H9 (cell line): ENCODE measurements at regions not wholly inside any gene's neighbourhood (a gene's known extent, or its start where the extent isn't known, plus 50 kb on each side); places are given as distances from the start of the nearest gene placed in this dataset.

Source experiments
- DNase-seq: peaks from one replicate; pipeline ENCODE4 v3.0.0-alpha.2; 2017
- H2AFZ ChIP-seq: one replicate; pipeline ENCODE4 v1.6.1; 2013; ENCODE audit warnings: mild to moderate bottlenecking, low read length, control low read depth, moderate library complexity
- H2AK5ac ChIP-seq: 2 replicates; pipeline ENCODE4 v1.6.1; 2013; ENCODE audit warnings: low read length, control low read depth, mixed read lengths; ENCODE audit not compliant: insufficient read length
- H2BK120ac ChIP-seq: one replicate; pipeline ENCODE4 v1.6.1; 2013; ENCODE audit warnings: low read depth, mild to moderate bottlenecking, low read length, control low read depth, inconsistent platforms; ENCODE audit not compliant: poor library complexity, severe bottlenecking
- H2BK12ac ChIP-seq: 2 replicates; pipeline ENCODE4 v1.6.1; 2013; ENCODE audit warnings: low read length, control low read depth, mixed read lengths, low read depth; ENCODE audit not compliant: insufficient read length
- H2BK15ac ChIP-seq: 2 replicates; pipeline ENCODE4 v1.6.1; 2013; ENCODE audit warnings: low read depth, low read length, control low read depth
- H2BK20ac ChIP-seq: one replicate; pipeline ENCODE4 v1.6.1; 2013; ENCODE audit warnings: low read depth, mild to moderate bottlenecking, low read length, control low read depth, inconsistent platforms; ENCODE audit not compliant: poor library complexity, severe bottlenecking
- H2BK5ac ChIP-seq: 2 replicates; pipeline ENCODE4 v1.6.1; 2013; ENCODE audit warnings: low read length, control low read depth, mixed read lengths; ENCODE audit not compliant: insufficient read length
- H3K14ac ChIP-seq: 2 replicates; pipeline ENCODE4 v1.6.1; 2013; ENCODE audit warnings: low read length, control low read depth; ENCODE audit not compliant: insufficient read depth
- H3K18ac ChIP-seq: 2 replicates; pipeline ENCODE4 v1.6.1; 2013; ENCODE audit warnings: low read depth, mild to moderate bottlenecking, mixed read lengths, low read length, control low read depth; ENCODE audit not compliant: insufficient read length
- H3K23ac ChIP-seq: 2 replicates; pipeline ENCODE4 v1.6.1; 2013; ENCODE audit warnings: low read length, control low read depth, mixed read lengths, low read depth; ENCODE audit not compliant: insufficient read length
- H3K23me2 ChIP-seq: 2 replicates; pipeline ENCODE4 v1.6.1; 2013; ENCODE audit warnings: low read depth, mild to moderate bottlenecking, mixed read lengths, low read length, control low read depth; ENCODE audit not compliant: insufficient read length, poor library complexity, severe bottlenecking
- H3K27ac ChIP-seq: 2 replicates; pipeline ENCODE4 v1.5.1; 2013; ENCODE audit warnings: low read length, control low read depth, mixed read lengths, low read depth; ENCODE audit not compliant: insufficient read length
- H3K27me3 ChIP-seq: 2 replicates; pipeline ENCODE4 v1.6.1; 2013; ENCODE audit warnings: low read length, control low read depth, inconsistent platforms; ENCODE audit not compliant: insufficient read depth
- H3K4ac ChIP-seq: 2 replicates; pipeline ENCODE4 v1.6.1; 2013; ENCODE audit warnings: low read depth, mild to moderate bottlenecking, control low read depth, inconsistent platforms, low read length, moderate library complexity
- H3K4me1 ChIP-seq: 2 replicates; pipeline ENCODE4 v1.6.1; 2013; ENCODE audit warnings: low read length, control low read depth, inconsistent platforms; ENCODE audit not compliant: insufficient read depth
- H3K4me2 ChIP-seq: 2 replicates; pipeline ENCODE4 v1.6.1; 2013; ENCODE audit warnings: low read length, control low read depth, mixed read lengths; ENCODE audit not compliant: insufficient read length, insufficient read depth
- H3K56ac ChIP-seq: 2 replicates; pipeline ENCODE4 v1.6.1; 2013; ENCODE audit warnings: low read depth, mild to moderate bottlenecking, mixed read lengths, low read length, control low read depth; ENCODE audit not compliant: insufficient read length
- H3K79me1 ChIP-seq: 2 replicates; pipeline ENCODE4 v1.6.1; 2013; ENCODE audit warnings: low read depth, mild to moderate bottlenecking, moderate library complexity, low read length, control low read depth, inconsistent platforms; ENCODE audit not compliant: insufficient read depth, poor library complexity, severe bottlenecking
- H3K79me2 ChIP-seq: 2 replicates; pipeline ENCODE4 v1.6.1; 2013; ENCODE audit warnings: low read length, control low read depth, inconsistent platforms; ENCODE audit not compliant: insufficient read depth
- H3K9ac ChIP-seq: 2 replicates; pipeline ENCODE4 v1.6.1; 2013; ENCODE audit warnings: low read length, control low read depth, mixed read lengths; ENCODE audit not compliant: insufficient read length; ENCODE audit errors: extremely low read depth
- H3K9me3 ChIP-seq: one replicate; pipeline ENCODE4 v1.6.1; 2013; ENCODE audit warnings: low read depth, low read length, inconsistent platforms; ENCODE audit not compliant: control insufficient read depth
- H3T11ph ChIP-seq: one replicate; pipeline ENCODE4 v1.6.1; 2013; ENCODE audit warnings: mild to moderate bottlenecking, low read length, control low read depth, inconsistent platforms
- H4K20me1 ChIP-seq: one replicate; pipeline ENCODE4 v1.6.1; 2013; ENCODE audit not compliant: control insufficient read depth, insufficient read length, insufficient read depth
- H4K5ac ChIP-seq: 2 replicates; pipeline ENCODE4 v1.6.1; 2013; ENCODE audit warnings: low read depth, mild to moderate bottlenecking, mixed read lengths, low read length, control low read depth; ENCODE audit not compliant: insufficient read length
- H4K8ac ChIP-seq: replicated peaks from 2 replicates; pipeline ENCODE4 v1.6.1; 2013; ENCODE audit warnings: low read length, control low read depth, mixed read lengths, low read depth; ENCODE audit not compliant: insufficient read length
- H4K91ac ChIP-seq: 2 replicates; pipeline ENCODE4 v1.6.1; 2013; ENCODE audit warnings: low read depth, mild to moderate bottlenecking, moderate library complexity, mixed read lengths, low read length, control low read depth; ENCODE audit not compliant: insufficient read length
- H3K27ac Mint-ChIP-seq, 3 experiments: 2 replicates in 2 of 3; 3 replicates in 1 of 3; pipeline ENCODE4 v1.8.0; 2020 to 2021; ENCODE audit warnings: mixed read lengths in 3 of 3, mild to moderate bottlenecking in 1 of 3, moderate library complexity in 1 of 3
- H3K27me3 Mint-ChIP-seq: 2 replicates; pipeline ENCODE4 v1.8.0; 2021; ENCODE audit warnings: low read depth, mild to moderate bottlenecking, moderate library complexity, mixed read lengths
- H3K36me3 Mint-ChIP-seq, 3 experiments: 2 replicates in 2 of 3; 3 replicates in 1 of 3; pipeline ENCODE4 v1.8.0; 2020 to 2021; ENCODE audit warnings: low read depth in 3 of 3, mixed read lengths in 3 of 3; ENCODE audit not compliant: insufficient read depth in 1 of 3
- H3K4me1 Mint-ChIP-seq, 2 experiments: 2 replicates each; pipeline ENCODE4 v1.8.0; 2020; ENCODE audit warnings: mixed read lengths in 2 of 2
- H3K4me3 Mint-ChIP-seq, 2 experiments: 2 replicates in 1 of 2; 3 replicates in 1 of 2; pipeline ENCODE4 v1.8.0; 2020 to 2021; ENCODE audit warnings: mild to moderate bottlenecking in 2 of 2, mixed read lengths in 2 of 2, moderate library complexity in 1 of 2
- H3K9me3 Mint-ChIP-seq, 2 experiments: 2 replicates in 1 of 2; 3 replicates in 1 of 2; pipeline ENCODE4 v1.8.0; 2020; ENCODE audit warnings: mild to moderate bottlenecking in 2 of 2, mixed read lengths in 2 of 2, moderate library complexity in 1 of 2
- CTCF ChIP-seq: fragments of 200-600 bp; sonication (generic); conservative IDR thresholded peaks from 3 replicates; pipeline ENCODE4 v1.8.0; 2021; ENCODE audit warnings: antibody characterized with exemption, mild to moderate bottlenecking
- WGBS: extraction: QIAGEN DNeasy Blood & Tissue Kit; methylation state at CpG from one replicate; pipeline ENCODE4 v1.1.7; 2013; ENCODE audit warnings: missing lambda C conversion rate, low lambda C conversion rate, mixed read lengths; ENCODE audit not compliant: insufficient read length; ENCODE audit errors: extremely low coverage; 5-methylcytosine and 5-hydroxymethylcytosine counted together

DNA sequence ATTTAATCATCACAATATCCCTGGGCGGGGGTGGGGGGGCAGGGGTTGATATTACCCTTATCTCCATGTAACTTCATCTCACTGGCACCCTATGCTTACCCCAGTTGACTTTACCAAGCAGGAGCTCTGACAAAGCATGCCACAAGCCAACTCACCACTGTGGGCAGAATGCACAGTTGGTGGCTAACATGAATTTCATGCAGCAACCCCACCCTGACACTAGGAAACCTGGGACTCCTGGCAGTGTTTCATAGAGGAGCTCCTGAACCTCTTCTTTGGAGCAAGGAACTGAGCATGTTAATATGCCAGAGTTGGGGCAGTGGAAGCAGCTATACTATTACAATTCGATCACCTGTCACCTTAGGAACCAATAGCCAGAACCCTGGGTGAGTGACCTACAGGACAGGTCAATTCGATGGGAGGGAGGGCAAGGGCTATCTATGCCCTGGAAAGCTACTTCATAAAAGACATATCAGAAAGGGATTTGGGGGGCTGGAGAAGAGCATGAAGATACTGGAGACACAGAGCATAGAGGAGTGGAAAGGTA is 97.2 kb upstream of the ACSL4 start:
- Histone ChIP-seq H3K4me2 (no peak overlapping the region), H3K27ac (no peak overlapping the region), H3T11ph (no peak overlapping the region), H2BK12ac (no peak overlapping the region), H3K79me1 (no peaks in the 10 kb centered on the region), H3K9me3 (no peaks in the 10 kb centered on the region), H2BK20ac (no peak overlapping the region), H3K9ac (no peak overlapping the region), H3K14ac (no peak overlapping the region), H3K18ac (no peak overlapping the region), H3K4me1 (peaks cover 4% of the 10 kb centered on the region; the same call in 1 of the 2 replicates), H3K23me2 (no peaks in the 10 kb centered on the region), H2BK5ac (no peak overlapping the region), H3K27me3 (no peaks in the 10 kb centered on the region), H4K91ac (no peak overlapping the region), H3K23ac (no peak overlapping the region), H4K8ac (no peak overlapping the region), H4K20me1 (no peaks in the 10 kb centered on the region), H2AK5ac (no peak overlapping the region), H2BK15ac (no peak overlapping the region), H3K56ac (no peak overlapping the region), H3K4ac (no peak overlapping the region), H2AFZ (no peak overlapping the region), H3K79me2 (no peaks in the 10 kb centered on the region), H4K5ac (no peak overlapping the region), H2BK120ac (no peak overlapping the region)
- WGBS = no CpG with 5 or more reads among the region's 3 CpGs
- TF ChIP-seq CTCF = no peak
- Mint-ChIP-seq H3K27me3 (no peaks in the 10 kb centered on the region; the same call in 1 of the 2 replicates), H3K27ac (no peak overlapping the region), H3K36me3 (no peaks in the 10 kb centered on the region), H3K9me3 (no peaks in the 10 kb centered on the region), H3K4me3 (no peak overlapping the region), H3K4me1 (peaks cover 7 to 9% of the 10 kb centered on the region in 2 experiments)
- no peak for DNase-seq
